ENCODE measurements at regions not wholly inside any gene's neighbourhood (a gene's known extent, or its start where the extent isn't known, plus 50 kb on each side); places are given as distances from the start of the nearest gene placed in this dataset.
"Not testable (repeated sequence)": the region's sequence is repeated elsewhere in the genome, so short reads cannot be mapped to it uniquely, and the experiment has no call there.

DNA sequence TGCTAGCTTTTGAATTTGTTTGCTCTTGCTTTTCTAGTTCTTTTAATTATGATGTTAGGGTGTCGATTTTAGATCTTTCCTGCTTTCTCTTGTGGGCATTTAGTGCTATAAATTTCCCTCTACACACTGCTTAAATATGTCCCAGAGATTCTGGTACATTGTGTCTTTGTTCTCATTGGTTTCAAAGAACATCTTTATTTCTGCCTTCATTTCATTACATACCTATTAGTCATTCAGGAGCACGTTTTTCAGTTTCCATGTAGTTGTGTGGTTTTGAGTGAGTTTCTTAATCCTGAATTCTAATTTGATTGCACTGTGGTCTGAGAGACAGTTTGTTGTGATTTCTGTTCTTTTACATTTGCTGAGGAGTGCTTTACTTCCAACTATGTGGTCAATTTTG lies 51.2 kb upstream of the MB21D2 start:
- not testable (repeated sequence) for DNase-seq

DNA sequence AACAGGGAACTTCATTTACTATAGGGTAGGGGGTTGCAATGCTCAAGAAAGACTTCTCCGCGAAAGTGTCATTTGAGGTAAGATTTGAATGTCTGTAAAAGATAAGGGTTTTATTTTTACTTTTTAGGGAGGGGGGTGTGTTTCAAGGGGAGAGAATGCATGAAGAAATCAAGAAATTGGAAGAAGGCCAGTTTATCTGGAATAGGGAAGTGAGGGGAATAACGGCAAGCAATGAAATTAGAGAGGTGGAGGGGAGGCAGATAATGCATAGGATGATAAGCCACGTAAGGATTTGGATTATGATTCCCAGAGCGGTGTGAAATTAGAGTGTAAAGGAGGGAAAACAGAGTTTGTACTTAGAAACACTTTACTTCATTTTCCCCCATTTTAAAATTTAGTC lies 63.0 kb upstream of the MB21D2 start:
- no peak for DNase-seq

GRCh38 chr3:192986379-192986778 lies 68.7 kb upstream of the MB21D2 start:
- DNase-seq = no peak

DNA sequence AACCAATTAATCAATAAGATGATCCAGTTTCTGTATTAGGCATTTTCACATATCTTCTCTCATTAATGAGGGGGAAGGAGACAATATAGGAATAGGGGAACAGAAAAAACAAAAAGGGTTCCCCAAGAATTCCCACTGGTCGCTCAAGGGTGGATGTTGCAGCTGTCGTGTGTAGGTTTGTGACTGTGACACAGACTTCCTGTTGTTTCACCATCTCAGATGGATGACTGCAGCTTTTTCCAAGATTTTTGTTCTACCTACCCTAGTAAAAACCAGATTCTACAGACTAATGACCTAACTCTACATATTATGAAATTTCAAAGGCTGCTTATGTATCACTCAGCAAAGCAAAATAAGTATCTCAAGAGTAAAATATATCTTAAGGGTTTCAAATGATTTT lies 73.7 kb upstream of the MB21D2 start:
- DNase-seq = no peak

GRCh38 chr3:192992361-192992760 lies 74.7 kb upstream of the MB21D2 start:
- no peak for DNase-seq

DNA sequence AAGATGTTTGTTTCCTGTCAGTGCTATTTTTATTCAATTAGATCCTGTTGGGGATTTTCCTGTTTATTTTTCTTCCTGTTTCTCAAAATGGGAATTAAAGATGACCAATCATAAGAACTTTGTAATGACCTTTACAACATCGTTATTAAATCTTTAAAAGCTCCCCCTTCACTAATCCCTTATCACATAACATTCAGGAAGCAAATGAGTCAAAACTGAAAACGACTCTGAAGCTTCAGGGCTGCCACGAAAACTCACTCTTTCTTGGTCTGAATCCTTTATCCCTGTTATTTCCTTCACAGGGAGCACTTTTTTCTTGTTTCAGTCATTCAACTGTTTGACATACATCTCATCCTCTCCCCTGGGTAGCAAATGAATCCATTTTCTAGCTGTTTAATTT lies 75.8 kb upstream of the MB21D2 start:
- no peak for DNase-seq

GRCh38 chr3:193001113-193001512 lies 83.5 kb upstream of the MB21D2 start:
- not testable (repeated sequence) for DNase-seq

DNA sequence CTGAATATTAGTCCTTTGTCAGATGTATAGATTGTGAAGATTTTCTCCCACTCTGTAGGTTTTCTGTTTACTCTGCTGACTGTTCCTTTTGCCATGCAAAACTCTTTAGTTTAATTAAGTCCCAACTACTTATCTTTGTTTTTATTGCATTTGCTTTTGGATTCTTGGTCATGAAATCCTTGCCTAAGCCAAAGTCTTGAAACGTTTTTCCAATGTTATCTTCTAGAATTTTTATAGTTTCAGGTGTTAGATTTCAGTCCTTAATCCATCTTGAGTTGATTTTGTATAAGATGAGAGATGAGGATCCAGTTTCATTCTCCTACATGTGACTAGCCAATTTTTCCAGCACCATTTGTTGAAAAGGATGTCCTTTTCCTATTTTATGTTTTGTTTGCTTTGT lies 86.0 kb upstream of the MB21D2 start:
- DNase-seq = not testable (repeated sequence)

GRCh38 chr3:193008654-193009053 lies 91.0 kb upstream of the MB21D2 start:
- DNase-seq = no peak

- no peak for DNase-seq
These were observed 92.5 kb upstream of the MB21D2 start for GRCh38 chr3:193010191-193010590.

DNA sequence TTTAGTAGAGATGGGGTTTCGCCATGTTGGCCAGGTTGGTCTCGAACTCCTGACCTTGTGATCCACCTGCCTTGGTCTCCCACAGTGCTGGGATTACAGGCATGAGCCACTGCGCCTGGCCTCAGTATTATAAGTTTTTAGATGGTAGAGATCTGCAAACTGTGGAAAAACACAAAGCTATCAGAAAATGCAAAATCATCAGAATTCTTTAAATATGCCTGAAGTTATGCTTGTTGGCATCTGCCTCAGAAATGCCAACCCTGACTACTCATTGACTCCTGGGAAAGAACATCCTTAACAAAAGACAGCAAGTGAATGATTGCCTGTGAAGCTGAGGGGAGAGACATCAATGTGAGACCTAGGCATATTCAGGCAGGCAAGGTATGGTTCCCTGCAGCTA lies 94.3 kb upstream of the MB21D2 start:
- DNase-seq = no peak

- no peak for DNase-seq
These were observed 97.2 kb upstream of the MB21D2 start for GRCh38 chr3:193014902-193015301.

DNA sequence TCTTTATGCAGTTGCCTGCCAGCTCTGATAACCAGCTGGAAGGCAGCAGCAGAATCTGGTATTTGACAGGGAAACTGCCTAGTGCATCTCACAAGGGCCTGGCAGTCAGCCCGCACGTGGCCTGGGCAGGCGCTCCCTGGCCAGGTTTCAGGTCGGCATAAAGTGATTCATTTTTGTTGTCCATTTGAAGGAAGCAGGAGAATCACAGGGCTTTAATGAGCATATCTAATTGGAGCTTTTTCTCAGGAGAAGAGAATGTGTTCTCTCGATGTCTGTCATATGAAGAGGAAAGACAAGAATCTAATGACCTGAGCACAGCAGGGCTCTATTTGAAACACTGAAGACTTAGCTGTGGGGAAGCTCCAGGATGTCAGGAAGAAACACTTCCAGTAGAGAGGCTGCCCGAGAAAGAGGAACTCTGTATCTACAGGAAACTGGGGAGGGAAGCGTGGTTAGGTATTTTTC lies 98.8 kb upstream of the MB21D2 start:
- no peak for DNase-seq

GRCh38 chr3:193021506-193022010 lies 103.9 kb upstream of the MB21D2 start:
- DNase-seq = no peak

DNA sequence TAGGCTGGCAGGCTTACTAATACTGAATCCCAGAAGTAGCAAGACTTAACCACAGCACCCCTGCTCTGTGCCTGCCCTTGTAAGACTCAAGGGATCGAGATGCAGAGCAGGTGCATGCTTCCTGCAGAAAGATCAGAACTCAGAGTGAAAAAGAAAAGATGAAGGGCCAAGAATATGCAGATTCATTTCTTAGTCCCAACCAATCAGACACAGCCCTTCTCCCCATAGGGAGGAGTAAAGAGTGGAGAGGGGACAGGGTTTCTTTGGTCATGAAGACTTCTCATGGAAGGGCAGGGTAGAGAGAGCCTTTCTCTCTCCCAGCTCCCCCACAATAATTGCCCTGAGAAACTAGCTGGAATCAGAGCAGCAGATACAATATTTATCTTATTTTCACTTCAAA lies 105.6 kb upstream of the MB21D2 start:
- no peak for DNase-seq

- no peak for DNase-seq
These were observed 110.6 kb upstream of the MB21D2 start for GRCh38 chr3:193028258-193028657.

DNA sequence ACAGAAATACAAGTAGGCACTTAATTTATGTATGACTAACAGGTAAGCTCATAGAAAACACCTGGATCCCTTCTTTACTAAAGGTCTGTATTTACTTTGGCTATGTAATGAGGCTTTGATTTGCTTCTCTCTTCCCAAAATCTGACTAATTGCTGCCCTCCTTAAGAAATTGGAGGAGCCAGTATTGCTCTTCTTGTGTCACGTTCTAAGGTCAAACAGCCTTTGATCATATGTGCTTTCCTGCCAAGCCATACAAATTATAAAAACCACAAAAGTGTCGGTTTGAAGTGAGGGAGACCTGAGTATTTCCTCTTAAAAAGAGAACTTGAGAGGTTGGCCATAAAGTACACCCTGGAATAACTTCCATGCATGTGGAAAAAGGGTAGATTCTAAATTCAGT lies 112.1 kb upstream of the MB21D2 start:
- DNase-seq = peak; percentile 66

DNA sequence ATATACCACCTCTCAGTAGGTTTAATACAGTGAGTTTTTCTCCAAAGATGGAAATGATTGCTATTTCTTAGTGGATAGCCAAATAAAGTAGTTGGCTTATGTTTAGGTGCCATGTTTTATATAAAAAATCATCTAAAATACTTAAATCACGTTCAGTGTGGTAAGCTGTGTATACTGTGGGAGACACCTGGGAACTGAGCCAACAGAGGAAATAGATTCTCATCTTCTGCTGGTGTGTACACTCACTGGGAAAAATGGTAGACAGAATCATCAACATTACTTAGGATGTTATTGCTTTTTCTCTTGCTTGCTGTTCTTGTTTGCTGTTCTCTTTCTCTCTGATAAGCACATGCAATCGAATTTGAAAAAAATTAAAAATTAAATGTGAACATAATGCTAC lies 112.6 kb upstream of the MB21D2 start:
- peak; percentile 62 for DNase-seq

DNA sequence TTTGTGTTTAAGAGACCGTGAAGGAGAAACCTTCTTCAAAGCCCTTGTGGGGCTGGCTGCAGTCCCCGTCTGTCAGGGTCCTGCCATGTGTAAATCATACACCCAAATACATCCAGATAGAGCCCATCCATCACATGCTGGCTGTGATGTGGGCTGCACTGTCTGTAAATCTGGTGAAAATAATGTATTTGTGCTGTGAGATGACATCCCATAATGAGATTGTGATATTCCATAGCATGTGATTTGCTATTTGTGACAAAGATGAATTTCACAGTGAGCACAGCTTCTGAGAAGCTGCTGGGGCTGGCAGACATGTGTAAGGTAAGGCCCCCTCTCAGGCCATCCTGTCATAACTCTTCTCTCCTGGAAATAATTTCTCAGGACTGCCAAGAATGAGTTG lies 114.3 kb upstream of the MB21D2 start:
- DNase-seq = no peak

DNA sequence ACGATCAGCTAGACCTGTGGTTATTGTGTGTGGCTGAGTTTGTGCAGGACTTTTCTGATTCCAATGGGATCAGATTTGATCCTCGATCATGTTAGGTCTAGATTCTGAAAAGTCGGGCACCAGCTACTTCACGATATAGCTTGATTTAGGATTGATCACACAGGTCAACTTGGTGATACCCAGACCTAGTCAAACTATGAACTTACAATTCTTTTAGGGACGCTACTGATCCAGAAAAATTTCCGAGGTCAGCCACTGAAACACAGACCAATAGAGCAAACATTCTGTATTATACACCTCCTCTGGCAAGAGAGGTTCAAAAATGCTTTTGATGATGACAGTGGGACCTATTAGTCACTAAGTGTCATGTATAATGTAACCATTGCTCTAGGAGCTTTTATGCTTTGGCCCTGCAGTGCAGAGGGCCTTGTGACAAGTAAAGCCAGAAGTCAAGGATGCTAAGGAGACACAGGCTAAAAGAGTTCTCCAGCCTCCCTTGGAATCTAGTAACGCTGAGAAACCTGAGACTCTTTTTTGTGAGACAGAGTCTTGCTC lies 115.6 kb upstream of the MB21D2 start:
- no peak for DNase-seq

DNA sequence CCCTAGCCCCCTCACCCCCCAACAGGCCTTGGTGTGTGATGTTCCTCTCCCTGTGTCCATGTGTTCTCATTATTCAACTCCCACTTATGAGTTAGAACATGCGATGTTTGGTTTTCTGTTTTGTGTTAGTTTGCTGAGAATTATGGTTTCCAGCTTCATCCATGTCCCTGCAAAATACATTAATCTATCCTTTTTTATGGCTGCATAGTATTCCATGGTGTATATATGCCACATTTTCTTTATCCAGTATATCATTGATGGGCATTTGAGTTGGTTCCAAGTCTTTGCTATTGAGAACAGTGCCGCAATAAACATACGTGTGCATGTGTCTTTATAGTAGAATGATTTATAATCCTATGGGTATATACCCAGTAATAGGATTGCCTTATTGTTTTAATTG lies 120.2 kb upstream of the MB21D2 start:
- not testable (repeated sequence) for DNase-seq

- DNase-seq = no peak
These were observed 121.4 kb upstream of the MB21D2 start for GRCh38 chr3:193039058-193039457.

DNA sequence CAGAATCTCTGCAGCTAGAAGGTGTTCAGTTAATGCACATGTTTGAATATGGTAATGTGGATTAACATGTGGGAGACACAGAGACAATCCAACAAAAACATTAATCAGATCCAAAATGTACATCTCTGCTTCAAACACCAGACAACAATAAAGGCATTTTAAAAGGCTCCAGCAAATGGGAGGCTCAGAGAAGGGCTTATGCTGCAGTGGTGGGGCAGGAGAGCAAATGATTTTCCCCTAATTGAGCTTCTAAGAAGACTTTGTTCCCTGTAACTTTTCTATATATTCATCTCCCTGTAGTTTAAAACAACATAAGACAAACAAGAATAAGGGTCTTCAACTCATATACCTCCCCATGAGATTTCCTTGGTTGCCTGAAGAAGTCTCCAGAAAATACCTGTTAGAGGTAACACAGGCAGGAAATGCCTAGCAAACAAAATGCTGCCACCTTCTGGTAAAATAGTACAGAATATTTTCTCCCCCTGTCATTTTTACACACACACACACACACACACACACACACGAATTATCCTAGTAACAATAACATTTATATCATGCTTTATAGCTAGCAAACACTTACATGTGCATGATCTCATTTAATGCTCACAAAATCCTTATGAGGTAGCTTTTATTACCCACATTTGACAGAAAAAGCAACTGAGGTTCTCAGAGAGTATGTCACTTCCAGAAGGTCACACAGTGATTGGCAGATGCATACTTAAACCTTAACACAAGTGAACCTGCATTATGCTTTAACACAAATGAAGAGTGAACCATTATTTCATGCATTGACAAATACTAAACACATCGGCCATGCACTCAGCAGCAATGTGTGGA lies 123.4 kb upstream of the MB21D2 start:
- DNase-seq = peak; percentile 25

DNA sequence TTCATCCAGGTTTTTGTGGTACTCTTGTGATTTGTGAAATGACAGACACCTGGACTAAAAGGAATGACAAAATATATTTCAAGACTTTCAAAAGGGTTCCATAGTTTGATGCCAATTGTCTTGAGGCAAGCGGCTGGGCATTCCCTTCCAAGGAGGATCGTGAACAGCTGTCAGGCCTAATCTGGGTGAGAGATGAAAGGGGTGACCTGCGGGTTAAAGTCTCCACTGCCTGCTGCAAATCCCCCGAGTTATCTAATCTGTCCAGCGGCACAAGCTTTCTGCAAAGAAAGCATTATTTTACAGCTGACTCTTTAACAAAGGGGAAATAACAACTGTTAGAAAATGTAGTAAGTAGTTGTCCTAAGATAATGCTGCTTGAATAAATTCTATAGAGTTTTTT lies 128.7 kb upstream of the MB21D2 start:
- DNase-seq = no peak

DNA sequence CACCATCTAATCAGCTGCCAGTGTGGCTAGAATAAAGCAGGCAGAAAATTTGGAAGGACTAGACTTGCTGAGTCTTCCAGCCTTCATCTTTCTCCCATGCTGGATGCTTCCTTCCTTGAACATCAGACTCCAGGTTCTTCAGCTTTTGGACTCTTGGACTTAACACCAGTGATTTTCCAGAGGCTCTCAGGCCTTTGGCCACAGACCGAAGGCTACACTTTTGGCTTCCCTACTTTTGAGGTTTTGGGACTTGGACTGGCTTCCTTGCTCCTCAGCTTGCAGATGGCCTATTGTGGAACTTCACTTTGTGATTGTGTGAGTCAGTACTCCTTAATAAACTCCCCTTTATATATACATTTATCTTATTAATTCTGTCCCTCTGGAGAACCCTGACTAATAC lies 129.8 kb upstream of the MB21D2 start:
- not testable (repeated sequence) for DNase-seq
